Astrocyte of the hippocampus (primary cell): ENCODE measurements at regions not wholly inside any gene's neighbourhood (a gene's known extent, or its start where the extent isn't known, plus 50 kb on each side); places are given as distances from the start of the nearest gene placed in this dataset.

Experiments
- DNase-seq: peaks from one replicate; pipeline ENCODE4 v3.0.0; 2011; ENCODE audit warnings: low read depth, low spot score

DNA sequence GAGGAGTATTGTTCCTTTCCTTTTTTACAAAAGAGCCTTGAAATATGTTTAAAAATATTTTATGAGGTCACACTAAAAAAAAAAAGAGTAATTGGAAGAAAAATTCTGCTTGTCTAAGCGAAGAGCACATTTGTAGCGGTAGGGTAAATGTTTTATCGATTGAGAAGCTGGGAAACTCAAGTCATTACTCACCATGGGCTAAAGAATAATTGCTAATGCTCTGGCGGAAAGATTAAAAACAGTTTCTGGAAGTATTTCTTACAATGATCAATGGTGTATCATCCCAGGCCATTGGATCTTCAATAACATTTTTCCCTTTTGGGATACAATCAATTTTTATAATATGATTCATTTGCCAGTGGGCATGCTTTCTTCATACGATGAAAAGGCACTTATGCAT is 450.0 kb downstream of the RASEF start:
- no peak for DNase-seq

DNA sequence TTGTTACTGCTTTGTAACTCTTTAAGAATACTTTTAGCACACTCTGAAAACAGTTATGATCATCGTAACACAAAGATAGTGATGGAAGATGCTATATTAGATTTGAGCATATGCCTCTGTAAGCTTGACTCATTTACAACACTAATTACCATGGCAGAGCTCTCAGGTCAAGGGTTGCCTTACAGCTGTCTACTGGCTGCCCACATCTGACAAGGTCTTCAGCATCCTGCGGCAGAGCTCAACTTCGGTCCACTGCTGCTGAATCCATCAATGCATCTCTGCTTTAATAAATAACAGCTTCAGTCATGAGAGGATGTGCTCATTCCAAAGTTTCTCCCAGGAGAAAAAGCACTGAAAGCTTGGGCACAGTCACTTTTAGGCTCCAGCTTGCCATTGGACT is 449.4 kb downstream of the RASEF start:
- no peak for DNase-seq

DNA sequence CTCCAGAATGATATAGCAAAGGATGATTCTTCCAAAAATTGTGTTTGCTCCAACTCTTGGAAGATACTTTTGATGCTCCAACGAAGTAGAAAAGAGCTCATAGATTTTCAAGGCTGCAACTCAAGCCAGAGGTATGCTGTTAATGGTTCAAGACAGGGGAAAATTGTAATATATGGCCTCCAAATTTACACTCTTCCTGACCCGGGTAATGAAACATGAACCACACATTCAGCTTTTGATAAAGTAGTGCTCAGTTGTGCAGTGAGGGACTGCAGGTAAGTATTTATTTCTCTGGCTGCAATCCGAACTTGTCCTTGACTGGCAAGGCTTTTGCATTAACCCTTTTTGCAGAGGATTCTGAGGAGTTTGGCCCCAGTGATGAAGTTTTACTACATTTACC is 446.4 kb downstream of the RASEF start:
- DNase-seq, result no peak

DNA sequence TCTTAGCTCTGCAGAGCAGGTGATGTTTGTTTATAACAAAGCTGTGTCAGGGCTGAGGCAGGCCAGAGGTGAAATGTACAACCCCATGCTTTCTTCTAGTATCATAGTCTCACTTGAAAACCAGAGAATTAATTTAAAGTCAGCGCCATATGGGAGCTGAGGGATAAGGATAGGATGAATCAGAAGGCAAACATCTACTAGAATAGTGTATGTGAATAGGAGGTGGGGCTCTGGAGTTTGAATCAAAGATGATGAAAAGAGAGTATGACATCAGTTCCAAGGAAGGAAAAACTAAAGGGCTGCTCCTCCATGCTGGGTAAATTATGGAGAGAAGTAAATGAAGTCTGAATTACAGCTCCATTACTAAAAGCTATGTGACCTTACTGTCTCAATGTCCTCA is 441.5 kb downstream of the RASEF start:
- DNase-seq, result peak; percentile 28

DNA sequence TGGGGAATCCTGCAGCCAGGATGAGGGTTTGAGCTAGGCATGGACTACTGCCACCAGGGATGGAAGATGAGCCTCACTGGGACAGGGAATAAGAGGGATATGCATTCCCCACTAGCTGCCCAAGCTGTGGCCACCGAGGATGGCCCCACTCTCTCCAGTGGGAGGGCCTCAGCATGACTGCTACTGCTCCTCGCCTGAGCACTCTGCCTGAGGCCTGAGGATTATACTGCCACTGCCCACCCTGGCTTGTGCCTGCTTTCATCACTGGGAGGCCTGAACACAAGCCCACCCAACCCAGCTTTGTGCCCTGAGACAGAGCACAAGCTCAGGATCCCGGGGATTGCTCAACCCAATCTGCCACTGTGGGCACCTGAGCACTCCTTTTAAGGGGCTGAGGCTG is 425.6 kb downstream of the RASEF start:
- DNase-seq, result no peak

DNA sequence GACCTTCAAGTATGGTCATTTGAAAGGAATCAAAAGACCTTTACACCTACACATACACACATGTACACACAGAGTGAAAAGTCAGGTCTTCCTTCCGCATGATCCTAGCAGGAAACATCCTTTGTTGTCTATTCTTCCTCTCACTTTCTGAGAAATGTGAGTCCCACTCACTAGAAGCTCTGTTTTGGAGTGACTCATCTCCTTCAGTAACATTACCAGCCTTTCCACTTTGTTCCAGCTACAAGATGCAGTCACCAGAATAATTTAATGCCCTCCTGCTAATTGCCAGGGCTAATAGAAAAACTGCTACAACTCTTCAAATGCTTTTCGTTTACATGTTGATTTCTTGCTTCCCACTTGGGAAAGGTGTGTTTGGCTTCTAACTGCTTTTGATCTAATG is 417.3 kb downstream of the RASEF start:
- DNase-seq, result peak; percentile 40

DNA sequence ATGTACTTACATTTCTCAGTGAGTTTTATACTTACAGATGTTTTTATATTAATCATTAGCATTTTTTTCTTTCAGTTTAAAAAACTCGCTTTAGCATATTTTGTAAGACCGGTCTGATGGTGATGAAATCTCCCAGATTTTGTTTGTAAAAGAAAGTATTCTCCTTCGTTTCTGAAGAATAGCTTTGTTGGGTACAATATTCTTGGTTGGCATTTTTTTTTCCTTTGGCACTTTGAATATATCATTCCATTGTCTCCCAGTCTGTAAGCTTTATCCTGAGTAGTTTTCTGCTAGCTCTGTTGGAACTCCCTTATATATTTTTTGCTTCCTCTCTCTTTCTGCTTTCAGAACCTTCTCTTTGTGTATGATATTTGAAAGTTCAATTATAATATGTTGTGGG is 412.6 kb downstream of the RASEF start:
- DNase-seq, result no peak

DNA sequence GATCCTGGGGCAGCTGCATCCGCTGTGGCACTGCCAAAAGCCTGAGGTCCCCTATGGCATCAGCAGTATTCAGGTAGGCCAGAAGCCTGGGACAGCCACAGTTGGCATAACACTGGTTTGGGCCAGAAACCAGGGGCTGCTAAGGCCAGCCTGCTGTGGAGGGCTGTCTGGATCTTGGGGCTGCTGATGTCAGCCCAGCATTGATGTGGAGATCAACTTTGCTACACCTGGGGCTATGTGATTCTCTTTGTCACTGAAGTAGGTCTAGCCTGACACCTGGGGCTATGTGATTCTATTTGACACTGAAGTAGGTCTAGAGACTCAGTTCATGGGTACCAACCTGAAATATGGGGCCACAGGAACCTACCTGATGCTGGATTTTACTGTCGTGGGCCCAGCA is 411.5 kb downstream of the RASEF start:
- no peak for DNase-seq

DNA sequence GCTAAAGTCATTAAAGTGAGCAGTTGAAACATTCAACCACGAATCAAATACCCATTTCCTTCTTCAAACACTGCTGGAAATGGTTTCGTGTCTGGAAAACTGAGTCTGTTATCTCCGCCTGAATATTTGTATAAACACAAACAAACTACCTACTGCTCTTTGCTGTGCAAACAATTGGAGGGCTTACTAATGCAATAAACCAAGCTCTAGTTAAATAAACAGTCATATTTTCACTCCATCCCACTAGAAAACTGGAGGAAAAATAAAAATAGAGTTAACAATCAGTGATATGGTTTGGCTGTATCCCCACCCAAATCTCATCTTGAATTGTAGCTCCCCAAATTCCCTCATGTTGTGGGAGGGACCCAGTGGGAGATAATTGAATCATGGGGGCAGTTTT is 397.6 kb downstream of the RASEF start:
- no peak for DNase-seq

DNA sequence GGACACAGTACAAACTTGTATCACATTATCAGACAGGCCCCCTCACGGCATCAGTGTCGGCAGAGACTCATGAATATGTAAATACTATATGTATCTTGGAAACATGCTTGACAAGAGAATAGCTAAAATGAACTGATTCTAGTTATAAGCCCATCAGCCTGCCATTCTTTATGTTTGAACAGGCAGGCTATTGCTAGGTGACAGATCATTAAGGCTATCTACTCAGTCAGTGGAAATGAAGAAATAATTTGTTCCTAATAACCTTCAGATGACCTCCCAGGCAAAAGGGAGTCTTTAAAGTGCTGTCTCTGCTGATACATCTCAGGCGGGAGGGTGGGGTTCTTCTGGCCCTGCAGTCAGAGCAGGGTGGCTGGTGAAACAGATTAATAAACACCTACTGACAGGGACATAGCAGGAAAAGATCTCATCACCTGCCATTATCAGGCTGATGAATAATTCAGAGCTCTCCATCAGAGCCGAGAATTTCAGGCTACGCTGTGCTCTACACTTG is 394.2 kb downstream of the RASEF start:
- DNase-seq, result no peak

DNA sequence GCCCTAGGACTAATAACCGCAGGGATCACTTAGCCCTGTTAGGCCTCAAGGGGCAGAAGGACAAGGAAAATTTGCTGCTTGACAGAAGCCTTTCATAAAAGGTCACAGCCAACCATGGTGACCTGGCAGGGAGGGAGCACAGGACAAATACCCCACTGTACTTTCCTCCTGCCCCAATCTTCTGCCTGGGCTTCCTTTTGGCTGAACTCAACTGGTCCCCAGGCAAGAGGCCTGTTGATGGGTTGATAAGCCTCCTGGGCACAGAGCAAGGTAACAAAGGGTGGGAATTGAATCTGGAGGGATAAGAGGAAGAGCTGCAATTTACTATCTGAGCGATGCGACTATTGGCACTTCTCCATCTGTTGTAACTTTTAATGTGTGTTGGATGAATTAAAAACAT is 392.9 kb downstream of the RASEF start:
- no peak for DNase-seq

DNA sequence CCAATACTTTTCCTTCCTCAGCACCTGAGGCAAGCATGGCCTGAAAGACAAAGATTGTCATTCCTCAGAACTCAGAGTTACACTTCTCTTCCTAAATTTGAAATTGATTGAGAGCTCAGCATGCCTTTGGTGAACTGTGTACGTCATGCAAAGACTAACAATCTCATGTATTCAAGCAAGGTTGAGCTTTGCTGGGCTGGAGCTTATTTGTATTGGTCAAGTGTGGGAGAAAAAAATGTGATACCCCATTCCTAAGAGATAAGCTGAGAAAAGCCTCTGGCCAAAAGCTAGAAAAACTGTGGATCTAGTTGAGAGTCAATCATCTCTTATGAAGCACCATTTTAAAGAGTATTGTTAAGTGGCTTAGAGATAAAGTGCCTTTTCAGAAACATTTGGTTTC is 392.2 kb downstream of the RASEF start:
- DNase-seq, result peak; percentile 32

DNA sequence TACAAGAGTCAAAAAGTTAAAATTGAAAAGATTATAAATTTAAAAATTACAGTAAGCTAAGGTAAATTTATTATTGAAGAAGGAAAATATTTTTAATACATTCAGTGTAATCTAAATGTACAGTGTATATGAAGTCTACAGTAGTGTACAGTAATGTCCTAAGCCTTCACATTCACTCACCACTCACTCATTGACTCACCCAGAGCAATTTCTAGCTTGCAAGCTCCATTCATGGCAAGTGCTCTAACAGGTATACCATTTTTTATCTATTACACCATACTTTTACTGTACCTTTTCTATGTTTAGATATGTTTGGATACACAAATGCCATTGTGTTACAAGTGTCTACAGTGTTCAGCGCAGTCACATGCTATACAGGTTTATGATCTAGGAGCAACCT is 389.7 kb downstream of the RASEF start:
- no peak for DNase-seq

DNA sequence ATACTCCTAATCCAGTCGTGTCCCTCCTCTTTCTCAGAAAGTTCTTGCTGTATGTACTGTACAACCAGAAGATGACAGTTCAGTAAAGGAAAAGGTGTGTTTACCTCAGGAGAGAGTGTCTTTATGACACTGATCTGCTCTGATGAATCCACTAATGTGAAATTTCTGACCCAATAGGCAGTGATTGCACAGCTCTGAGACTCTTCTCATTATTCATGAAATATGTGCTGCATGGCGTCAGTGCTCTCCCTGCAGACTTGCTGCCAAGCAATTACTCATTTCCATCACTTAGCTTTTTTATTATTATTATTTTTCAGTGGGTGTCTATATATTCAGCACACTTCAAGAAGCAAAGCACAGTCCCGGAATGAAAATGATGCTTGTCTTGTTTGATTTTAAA is 389.0 kb downstream of the RASEF start:
- no peak for DNase-seq

DNA sequence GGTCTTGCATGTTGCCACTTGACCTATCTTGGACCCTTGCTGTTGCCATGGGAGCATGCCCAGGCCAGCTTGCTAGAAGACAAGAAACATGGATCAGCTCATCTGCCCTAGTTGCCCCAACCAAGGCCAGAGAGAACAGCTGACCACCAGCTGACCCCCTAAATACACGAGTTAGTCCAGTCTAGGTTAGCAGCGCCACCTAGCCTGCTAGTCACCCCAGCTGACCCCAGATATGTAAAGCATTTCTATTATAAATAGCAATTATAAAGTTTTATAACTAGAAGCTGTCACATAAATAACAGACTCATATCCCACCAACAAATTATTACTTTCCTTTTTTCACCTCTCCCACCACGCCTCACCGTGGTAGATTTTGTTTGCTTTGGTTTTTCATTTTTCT is 387.8 kb downstream of the RASEF start:
- no peak for DNase-seq

DNA sequence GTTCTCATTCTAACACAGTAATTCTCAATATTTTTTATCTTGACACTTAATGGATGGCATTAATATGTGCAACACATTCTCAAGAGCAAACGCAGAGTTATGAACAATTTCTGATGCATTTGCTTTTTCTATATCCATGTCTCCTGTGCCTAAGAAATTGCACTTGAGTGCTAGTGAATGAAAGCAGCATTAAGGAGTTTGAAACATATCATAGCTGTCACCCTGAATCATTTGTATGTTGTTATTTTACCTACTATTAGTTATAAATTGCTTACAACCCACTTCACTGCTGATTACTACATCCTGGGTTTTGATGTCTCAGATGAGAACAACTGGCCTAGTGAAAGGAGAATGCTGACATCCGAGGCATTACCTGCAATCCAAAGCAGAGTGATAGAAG is 387.3 kb downstream of the RASEF start:
- no peak for DNase-seq

DNA sequence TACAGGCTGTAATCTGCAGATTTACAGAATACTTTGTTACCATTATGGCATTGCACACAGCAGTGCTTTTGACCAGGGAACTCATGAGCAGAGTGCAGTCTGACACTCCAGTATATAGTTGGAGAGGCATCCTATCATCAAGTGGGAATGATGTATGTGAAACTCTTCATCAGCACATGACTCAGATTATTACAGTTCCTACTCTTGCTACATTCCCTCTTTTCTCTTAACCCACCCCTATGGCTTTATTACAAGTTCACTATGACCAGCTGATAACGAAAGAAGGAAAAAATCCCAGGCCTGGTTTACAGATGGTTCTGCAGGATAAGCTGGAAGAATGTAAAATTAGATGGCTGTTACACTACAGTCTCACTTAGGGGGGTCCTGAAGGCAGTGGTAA is 385.9 kb downstream of the RASEF start:
- no peak for DNase-seq

DNA sequence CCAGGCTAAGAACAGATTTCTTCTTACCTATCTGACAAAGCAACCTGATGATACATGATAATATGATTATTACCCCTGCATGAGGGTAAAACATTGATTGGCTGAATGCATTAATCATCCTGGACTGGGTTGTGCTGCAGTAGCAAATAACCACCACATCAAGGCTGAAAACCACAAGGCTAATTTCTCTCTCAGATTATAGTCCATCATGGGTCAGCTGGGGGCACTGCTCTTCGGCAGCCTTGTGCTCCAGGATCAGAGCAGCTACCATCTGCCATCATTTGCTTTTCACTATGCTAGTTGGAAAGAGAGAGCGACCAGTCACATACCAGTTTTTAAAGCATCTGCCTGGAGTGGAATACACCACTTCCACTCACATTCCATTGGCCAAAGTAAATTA is 383.5 kb downstream of the RASEF start:
- peak; percentile 4 for DNase-seq

DNA sequence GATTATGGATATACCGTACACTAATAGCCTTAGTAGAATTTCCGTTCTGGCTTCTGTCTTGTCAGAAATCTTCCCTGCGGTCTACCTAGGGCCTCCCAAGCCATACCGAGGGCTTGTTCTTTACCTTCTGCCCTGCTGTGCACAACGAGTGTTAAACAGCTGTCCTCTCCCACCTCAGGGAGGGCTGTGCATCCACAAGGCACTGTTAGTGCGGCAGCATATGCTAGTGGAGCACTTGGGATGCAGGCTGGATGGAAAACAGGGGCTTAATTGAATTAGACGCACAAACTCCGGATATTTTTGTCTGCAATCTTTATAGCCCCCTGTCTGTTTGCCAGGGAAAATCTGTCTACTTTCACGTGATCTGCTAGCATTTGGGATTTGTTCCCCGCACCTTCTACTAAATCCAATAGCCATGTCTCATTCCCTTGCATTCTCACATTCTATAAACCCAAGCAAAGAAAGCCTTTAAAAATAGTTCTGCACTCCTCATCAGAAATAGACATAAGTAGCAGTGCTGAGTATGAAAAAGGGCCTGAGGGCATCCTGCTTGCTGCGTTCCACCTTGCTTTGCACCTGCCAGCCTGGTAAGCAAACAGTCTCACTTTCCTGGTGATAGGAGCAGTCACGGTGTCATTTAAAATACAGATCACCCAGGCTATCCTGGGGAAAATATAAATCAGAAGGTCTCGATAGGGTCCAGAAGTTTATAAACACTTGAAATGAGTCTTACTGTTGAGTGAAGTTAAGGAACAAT is 382.6 kb downstream of the RASEF start:
- no peak for DNase-seq

DNA sequence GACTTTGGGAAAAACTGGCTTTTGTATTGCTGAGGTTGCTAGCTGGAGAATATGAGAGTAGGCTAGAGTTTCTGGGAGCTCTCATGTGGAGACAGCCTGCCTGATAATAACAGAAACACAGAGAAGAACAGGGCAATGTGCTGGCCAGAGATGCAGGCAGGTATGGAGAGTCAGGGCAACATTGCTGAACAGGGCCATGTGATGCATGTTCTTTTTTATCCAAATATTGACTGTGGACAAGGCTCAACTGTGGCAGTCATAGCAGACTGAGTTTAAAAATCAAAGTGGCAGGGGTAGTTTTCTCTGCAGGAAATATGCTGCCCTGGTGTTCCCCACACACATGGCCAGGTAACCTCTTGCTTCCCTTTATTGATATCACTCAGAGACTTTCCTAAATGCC is 381.1 kb downstream of the RASEF start:
- DNase-seq, result no peak

DNA sequence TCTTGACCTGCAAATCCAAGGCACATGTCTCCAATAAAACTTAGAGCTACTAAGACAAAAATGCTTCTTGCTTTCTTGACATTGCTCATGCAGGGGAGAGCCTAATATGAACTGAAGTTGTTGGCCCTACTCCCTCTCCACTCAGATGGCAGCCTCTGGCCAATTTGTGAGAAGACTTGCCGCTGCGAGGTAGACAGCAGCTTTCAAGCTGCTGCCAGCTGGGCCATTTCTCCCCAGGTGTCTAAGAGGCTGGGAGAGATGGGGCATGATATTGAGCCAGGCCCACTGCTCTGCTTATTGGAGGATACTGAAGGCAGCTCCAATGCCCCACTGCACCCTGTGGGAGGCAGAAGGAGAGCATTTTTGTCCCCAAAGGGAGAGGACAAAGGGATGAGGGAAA is 380.5 kb downstream of the RASEF start:
- no peak for DNase-seq

DNA sequence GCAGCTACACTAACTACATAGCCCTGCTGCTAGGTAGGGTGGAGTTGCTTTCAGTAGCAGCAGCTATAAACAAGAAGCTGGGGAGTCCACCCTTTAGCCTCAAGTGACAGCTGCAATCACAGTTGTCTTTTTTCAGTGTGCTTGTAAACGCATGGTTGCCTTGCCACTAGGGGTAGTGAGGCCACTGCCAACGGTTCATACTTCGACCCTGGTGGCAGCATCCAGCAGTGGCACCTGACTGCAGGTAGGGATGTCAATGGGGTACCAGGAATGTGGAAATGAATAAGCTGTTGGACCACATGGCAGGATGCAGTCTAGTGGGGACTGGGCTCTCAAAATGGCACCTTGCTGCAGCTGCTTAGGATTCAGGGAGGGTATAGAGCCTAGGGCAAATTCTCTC is 367.2 kb downstream of the RASEF start:
- DNase-seq, result no peak

DNA sequence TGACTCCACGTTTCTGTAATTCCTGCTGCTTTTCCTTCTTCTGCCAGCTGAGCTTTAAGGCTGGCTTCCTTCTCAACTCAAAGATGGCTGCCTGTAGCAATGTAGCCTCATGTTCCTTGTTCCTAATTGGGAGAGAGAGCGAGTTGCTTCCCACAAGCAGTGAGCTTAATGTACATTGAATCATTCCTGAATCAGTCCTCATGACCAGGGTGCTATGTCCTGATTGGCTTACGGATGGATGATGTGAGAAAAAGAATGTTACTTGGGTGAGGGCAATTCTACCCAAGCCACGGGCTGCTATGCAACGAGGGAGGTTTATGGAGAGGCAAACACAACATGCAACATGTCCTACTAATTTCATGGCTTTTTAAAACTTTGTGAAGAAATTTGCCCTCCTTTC is 356.2 kb downstream of the RASEF start:
- peak; percentile 9 for DNase-seq

DNA sequence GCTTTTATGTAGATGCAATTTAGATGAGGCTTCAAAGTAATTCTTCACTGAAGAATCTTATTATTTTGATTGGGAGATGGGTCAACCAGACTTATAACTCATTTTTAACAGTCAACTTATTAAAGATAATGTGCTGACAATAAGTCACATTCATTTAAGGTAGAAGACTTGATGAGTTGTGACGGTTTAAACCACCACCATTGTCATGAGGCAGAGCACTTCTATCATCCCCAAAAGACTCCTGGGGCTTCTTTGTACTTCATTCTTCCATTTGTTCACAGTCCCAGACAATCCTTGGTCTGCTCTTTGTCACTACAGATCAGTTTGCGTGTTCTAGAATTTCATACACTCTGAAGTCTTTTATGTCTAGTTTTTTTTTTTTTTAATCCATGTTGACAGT is 346.1 kb downstream of the RASEF start:
- no peak for DNase-seq
